BJ (cell line): ENCODE measurements at regions not wholly inside any gene's neighbourhood (a gene's known extent, or its start where the extent isn't known, plus 50 kb on each side); places are given as distances from the start of the nearest gene placed in this dataset.

Source experiments
- CTCF ChIA-PET: fragments of 350-600 bp; formaldehyde crosslinking; extraction: SDS; loops from one replicate; lab custom pipeline; 2021; ENCODE audit warnings: antibody characterized with exemption, inconsistent platforms; lab: Yijun Ruan, JAX
- POLR2A ChIA-PET: fragments of 300-600 bp; sonication (Branson Sonifier 250); formaldehyde crosslinking; extraction: SDS; loops from one replicate; lab custom pipeline; 2021; ENCODE audit warnings: antibody characterized with exemption; lab: Charles Lee
- DNase-seq: peaks from one replicate; pipeline ENCODE4 v3.0.0-alpha.2; 2011; ENCODE audit warnings: low read depth
- H3K27me3 ChIP-seq: 2 replicates; pipeline ENCODE4 v1.6.0; 2011; ENCODE audit warnings: low read length; ENCODE audit not compliant: control insufficient read depth, insufficient read depth
- H3K36me3 ChIP-seq: 2 replicates; pipeline ENCODE4 v1.5.1; 2011; ENCODE audit warnings: low read length; ENCODE audit not compliant: control insufficient read depth, insufficient read depth
- H3K4me3 ChIP-seq: 2 replicates; pipeline ENCODE4 v1.5.1; 2011; ENCODE audit warnings: low read depth, mild to moderate bottlenecking, control low read depth, low read length
- CTCF ChIP-seq: IDR thresholded peaks from 2 replicates; pipeline ENCODE4 v1.5.1; 2011; ENCODE audit warnings: low read depth, mild to moderate bottlenecking, control low read depth, inconsistent platforms, low read length, moderate library complexity; ENCODE audit not compliant: insufficient read depth

GRCh38 chr13:53863520-53863919 is 834.9 kb downstream of the OLFM4 start:
- ChIA-PET CTCF (no interaction called here), POLR2A (no interaction called here)
- TF ChIP-seq CTCF, result no peak
- H3K36me3 ChIP-seq, result no peaks in the 10 kb centered on the region
- no peak for DNase-seq
- H3K4me3 ChIP-seq, result no peak overlapping the region
- H3K27me3 ChIP-seq, result no peaks in the 10 kb centered on the region

- no peak for DNase-seq
- ChIA-PET POLR2A (no interaction called here), CTCF (no interaction called here)
- Histone ChIP-seq H3K36me3 (no peaks in the 10 kb centered on the region), H3K4me3 (no peak overlapping the region), H3K27me3 (no peaks in the 10 kb centered on the region)
- TF ChIP-seq CTCF, result no peak
Measured at GRCh38 chr13:53873558-53873957, 844.9 kb downstream of the OLFM4 start.

- H3K36me3 ChIP-seq, result no peaks in the 10 kb centered on the region
- no peak for DNase-seq
- no peaks in the 10 kb centered on the region for H3K27me3 ChIP-seq
- CTCF ChIA-PET, result no interaction called here
- no peak overlapping the region for H3K4me3 ChIP-seq
- POLR2A ChIA-PET, result no interaction called here
- TF ChIP-seq CTCF, result no peak
Measured at GRCh38 chr13:53878861-53879260, 850.2 kb downstream of the OLFM4 start.

- CTCF ChIA-PET, result no interaction called here
- Histone ChIP-seq H3K4me3 (no peak overlapping the region), H3K36me3 (no peaks in the 10 kb centered on the region), H3K27me3 (no peaks in the 10 kb centered on the region)
- TF ChIP-seq CTCF, result no peak
- DNase-seq, result no peak
- POLR2A ChIA-PET, result no interaction called here
Measured at GRCh38 chr13:53885997-53886396, 857.4 kb downstream of the OLFM4 start.

GRCh38 chr13:53890696-53891095 is 862.1 kb downstream of the OLFM4 start:
- ChIA-PET CTCF (no interaction called here), POLR2A (no interaction called here)

More at GRCh38 chr13:53890696-53891095, 862.1 kb downstream of the OLFM4 start:
- DNase-seq, result no peak
- Histone ChIP-seq H3K36me3 (no peaks in the 10 kb centered on the region), H3K4me3 (no peak overlapping the region), H3K27me3 (no peaks in the 10 kb centered on the region)
- no peak for TF ChIP-seq CTCF
